ENCODE measurements at regions not wholly inside any gene's neighbourhood (a gene's known extent, or its start where the extent isn't known, plus 50 kb on each side); places are given as distances from the start of the nearest gene placed in this dataset.
A peak's percentile ranks its signal among the peaks of the same experiment; 100 is the strongest.

DNA sequence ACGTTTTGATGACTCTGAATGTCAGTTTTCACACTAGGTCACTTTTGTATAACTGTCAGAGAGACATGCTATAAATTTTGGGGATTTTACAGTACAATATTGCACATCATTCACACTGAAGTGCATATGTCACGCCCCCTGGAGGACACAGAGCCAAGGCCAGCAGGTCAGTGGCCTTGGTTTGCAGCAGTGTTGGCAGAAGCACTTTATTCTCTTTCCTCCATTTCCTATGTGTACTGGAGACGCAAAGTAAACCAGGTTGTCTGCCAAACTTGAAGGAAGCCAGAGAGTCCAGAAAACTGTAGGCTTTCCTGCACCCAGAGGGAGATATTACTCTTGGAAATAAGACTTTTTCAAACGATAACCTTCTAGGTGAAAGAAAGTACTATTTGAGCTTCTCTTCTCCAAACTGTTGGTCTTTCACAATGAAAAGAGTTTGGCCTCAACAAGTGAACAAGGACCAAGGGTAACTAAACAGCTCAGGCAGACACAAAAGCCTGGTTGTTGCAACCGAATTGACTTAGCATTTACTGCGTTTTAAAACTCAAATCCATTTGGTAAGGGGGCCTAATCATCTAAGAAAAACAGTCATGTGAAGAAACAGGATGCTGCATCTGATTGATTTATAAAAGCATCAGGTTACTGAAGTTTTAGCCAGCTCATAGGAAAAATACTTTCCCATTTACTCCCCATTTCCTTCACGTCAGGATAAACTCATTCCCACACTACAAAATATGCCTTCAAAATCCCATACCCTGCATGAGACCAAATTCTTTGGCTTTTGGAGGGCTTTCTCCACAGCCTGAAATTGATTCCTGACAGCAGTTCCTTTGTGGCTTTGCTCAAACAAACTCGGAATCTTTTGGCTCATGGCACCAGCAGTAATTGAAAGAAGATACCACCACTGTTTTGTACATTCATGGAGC lies 83.0 kb upstream of the SEC61G start:
- TF ChIP-seq, protein P1, sequence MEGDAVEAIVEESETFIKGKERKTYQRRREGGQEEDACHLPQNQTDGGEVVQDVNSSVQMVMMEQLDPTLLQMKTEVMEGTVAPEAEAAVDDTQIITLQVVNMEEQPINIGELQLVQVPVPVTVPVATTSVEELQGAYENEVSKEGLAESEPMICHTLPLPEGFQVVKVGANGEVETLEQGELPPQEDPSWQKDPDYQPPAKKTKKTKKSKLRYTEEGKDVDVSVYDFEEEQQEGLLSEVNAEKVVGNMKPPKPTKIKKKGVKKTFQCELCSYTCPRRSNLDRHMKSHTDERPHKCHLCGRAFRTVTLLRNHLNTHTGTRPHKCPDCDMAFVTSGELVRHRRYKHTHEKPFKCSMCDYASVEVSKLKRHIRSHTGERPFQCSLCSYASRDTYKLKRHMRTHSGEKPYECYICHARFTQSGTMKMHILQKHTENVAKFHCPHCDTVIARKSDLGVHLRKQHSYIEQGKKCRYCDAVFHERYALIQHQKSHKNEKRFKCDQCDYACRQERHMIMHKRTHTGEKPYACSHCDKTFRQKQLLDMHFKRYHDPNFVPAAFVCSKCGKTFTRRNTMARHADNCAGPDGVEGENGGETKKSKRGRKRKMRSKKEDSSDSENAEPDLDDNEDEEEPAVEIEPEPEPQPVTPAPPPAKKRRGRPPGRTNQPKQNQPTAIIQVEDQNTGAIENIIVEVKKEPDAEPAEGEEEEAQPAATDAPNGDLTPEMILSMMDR (IDR thresholded peaks at IDR 0.05; ENCODE audit: insufficient read depth, low read length, missing control alignments), result peak; percentile 5
- no peak overlapping the region for H3K4me3 ChIP-seq (ENCODE audit: low read depth, low read length)
- POLR2A ChIA-PET, result no interaction called here
- CTCF ChIA-PET, result interaction anchor here (1.3 to 3.9 kb wide), 4 partner anchors 9 to 413 kb away, joined by 4 to 21 read pairs (median 4); no protein-coding TSS in a partner anchor
- peak; percentile 69 for DNase-seq (ENCODE audit: low read depth, low spot score)

DNA sequence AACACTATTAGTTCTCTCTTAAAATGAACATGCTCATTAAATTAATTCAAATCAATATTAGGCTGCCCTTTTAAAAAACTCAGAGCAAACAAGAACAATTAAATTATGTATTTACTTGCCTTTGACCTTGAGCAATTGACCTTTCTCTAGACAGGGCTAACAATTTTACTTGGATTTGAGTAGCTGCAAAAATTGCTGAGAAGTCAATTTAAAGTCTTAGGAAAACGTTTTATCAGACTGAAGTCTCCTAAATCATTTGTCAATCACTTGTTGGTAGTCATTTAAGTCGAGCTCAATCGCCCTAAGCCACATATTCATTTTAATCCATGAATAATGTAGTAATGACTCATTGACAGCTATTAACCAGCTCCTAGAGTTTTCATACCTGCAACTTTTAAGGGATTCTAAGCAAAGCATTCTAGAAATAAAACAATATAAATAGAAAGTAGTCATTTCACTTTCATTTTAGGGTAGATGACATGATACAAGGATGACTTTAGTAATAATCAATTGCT lies 84.9 kb upstream of the SEC61G start:
- ChIA-PET CTCF (interaction anchor here (0.9 to 3.9 kb wide), 4 partner anchors 34 to 411 kb away, joined by 3 to 21 read pairs (median 4); no protein-coding TSS in a partner anchor), POLR2A (no interaction called here)
- TF ChIP-seq, protein P1 (IDR thresholded peaks at IDR 0.05; ENCODE audit: insufficient read depth, low read length, missing control alignments), result no peak

DNA sequence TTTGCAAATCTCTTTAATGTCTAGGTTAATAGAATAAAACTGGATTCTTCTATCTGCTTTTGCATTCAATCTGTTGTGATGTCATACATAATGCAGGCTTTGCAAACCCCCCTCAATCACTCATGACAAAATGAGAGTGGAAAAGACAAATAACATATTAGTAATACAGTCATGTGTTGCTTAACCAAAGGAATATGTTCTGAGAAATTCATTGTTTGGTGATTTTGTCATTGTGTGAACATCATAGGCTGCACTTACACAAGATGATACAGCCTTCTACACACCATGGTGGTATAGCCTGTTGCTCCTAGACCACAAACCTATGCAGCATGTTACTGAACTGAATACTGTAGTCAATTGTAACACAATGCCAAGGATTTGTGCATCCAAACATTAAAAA lies 87.3 kb upstream of the SEC61G start:
- DNase-seq (ENCODE audit: low read depth, low spot score), result no peak
- ChIA-PET POLR2A (no interaction called here), CTCF (no interaction called here)
- H3K4me3 ChIP-seq (ENCODE audit: low read depth, low read length), result no peak overlapping the region
- TF ChIP-seq, protein P1 (IDR thresholded peaks at IDR 0.05; ENCODE audit: insufficient read depth, low read length, missing control alignments), result no peak

More for the DNA sequence above, 84.9 kb upstream of the SEC61G start:
- DNase-seq (ENCODE audit: low read depth, low spot score), result no peak
- no peak overlapping the region for H3K4me3 ChIP-seq (ENCODE audit: low read depth, low read length)

DNA sequence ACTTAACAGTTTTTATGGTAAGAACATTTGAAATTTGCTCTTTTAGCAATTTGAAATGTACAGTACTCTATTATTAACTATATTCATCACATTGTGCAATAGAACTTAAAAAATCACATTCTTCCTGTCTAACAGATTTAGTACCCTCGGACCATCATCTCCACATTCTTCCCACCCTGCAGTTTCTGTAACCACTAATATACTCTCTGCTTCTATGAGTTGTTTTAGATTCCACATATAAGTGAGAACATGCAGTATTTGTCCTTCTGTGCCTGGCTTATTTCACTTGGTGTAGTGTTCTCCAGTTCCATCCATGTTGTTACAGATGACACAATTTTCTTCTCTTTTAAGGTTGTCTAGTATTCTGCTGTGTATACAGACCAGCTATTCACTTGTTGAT lies 88.9 kb upstream of the SEC61G start:
- DNase-seq (ENCODE audit: low read depth, low spot score), result no peak
- ChIA-PET POLR2A (no interaction called here), CTCF (interaction anchor here (1.0 kb wide), 1 partner anchor 12 kb away, joined by 3 read pairs; no protein-coding TSS in a partner anchor)
- TF ChIP-seq, protein P1 (IDR thresholded peaks at IDR 0.05; ENCODE audit: insufficient read depth, low read length, missing control alignments), result no peak
- no peak overlapping the region for H3K4me3 ChIP-seq (ENCODE audit: low read depth, low read length)

- POLR2A ChIA-PET, result no interaction called here
- TF ChIP-seq, protein P1 (IDR thresholded peaks at IDR 0.05; ENCODE audit: insufficient read depth, low read length, missing control alignments), result no peak
- CTCF ChIA-PET, result interaction anchor here (2.0 kb wide), 1 partner anchor 83 kb away, joined by 7 read pairs; no protein-coding TSS in a partner anchor
- no peak overlapping the region for H3K4me3 ChIP-seq (ENCODE audit: low read depth, low read length)
- DNase-seq (ENCODE audit: low read depth, low spot score), result no peak
Observed at GRCh38 chr7:54856856-54857255, 97.8 kb upstream of the SEC61G start.

GRCh38 chr7:54857294-54857693 lies 98.3 kb upstream of the SEC61G start:
- POLR2A ChIA-PET, result no interaction called here
- no peak for DNase-seq (ENCODE audit: low read depth, low spot score)
- CTCF ChIA-PET, result interaction anchor here (0.8 to 2.0 kb wide), 2 partner anchors 83 to 397 kb away, joined by 3 to 7 read pairs; no protein-coding TSS in a partner anchor
- TF ChIP-seq, protein P1 (IDR thresholded peaks at IDR 0.05; ENCODE audit: insufficient read depth, low read length, missing control alignments), result no peak
- no peak overlapping the region for H3K4me3 ChIP-seq (ENCODE audit: low read depth, low read length)

Measured in AG04449 (cell line).